ENCODE measurements at regions not wholly inside any gene's neighbourhood (a gene's known extent, or its start where the extent isn't known, plus 50 kb on each side); places are given as distances from the start of the nearest gene placed in this dataset.

GRCh38 chr3:102619361-102619760 lies 184.5 kb downstream of the ZPLD1 start:
- Histone ChIP-seq H3T11ph (ENCODE audit: low read length) (no peak overlapping the region), H3K56ac (ENCODE audit: insufficient read length, low read depth, low read length) (no peak overlapping the region), H4K20me1 (ENCODE audit: control insufficient read depth, insufficient read depth, insufficient read length) (no peaks in the 10 kb centered on the region), H3K79me2 (ENCODE audit: insufficient read depth, low read length) (no peaks in the 10 kb centered on the region), H4K5ac (ENCODE audit: insufficient read length, low read depth, low read length) (no peak overlapping the region), H3K9me3 (ENCODE audit: control insufficient read depth, low read depth, low read length) (no peaks in the 10 kb centered on the region), H2BK5ac (ENCODE audit: insufficient read length, low read length) (no peak overlapping the region), H2BK12ac (ENCODE audit: insufficient read length, low read depth, low read length) (no peak overlapping the region), H2BK120ac (ENCODE audit: low read depth, low read length, poor library complexity, severe bottlenecking) (no peak overlapping the region), H4K8ac (replicated peaks; ENCODE audit: insufficient read length, low read depth, low read length) (no peak overlapping the region), H3K14ac (ENCODE audit: insufficient read depth, low read length) (no peak overlapping the region), H3K4me2 (ENCODE audit: insufficient read depth, insufficient read length, low read length) (no peak overlapping the region), H3K4me1 (ENCODE audit: insufficient read depth, low read length) (no peaks in the 10 kb centered on the region), H3K23ac (ENCODE audit: insufficient read length, low read depth, low read length) (no peak overlapping the region), H3K4ac (ENCODE audit: low read depth, low read length) (no peak overlapping the region), H3K23me2 (ENCODE audit: insufficient read length, low read depth, low read length, poor library complexity, severe bottlenecking) (no peaks in the 10 kb centered on the region), H2BK15ac (ENCODE audit: low read depth, low read length) (no peak overlapping the region), H4K91ac (ENCODE audit: insufficient read length, low read depth, low read length) (no peak overlapping the region), H2BK20ac (ENCODE audit: low read depth, low read length, poor library complexity, severe bottlenecking) (no peak overlapping the region), H2AK5ac (ENCODE audit: insufficient read length, low read length) (no peak overlapping the region), H3K27me3 (ENCODE audit: insufficient read depth, low read length) (no peaks in the 10 kb centered on the region), H3K79me1 (ENCODE audit: insufficient read depth, low read depth, low read length, poor library complexity, severe bottlenecking) (no peaks in the 10 kb centered on the region), H2AFZ (ENCODE audit: low read length) (no peak overlapping the region), H3K9ac (ENCODE audit: extremely low read depth, insufficient read length, low read length) (no peak overlapping the region), H3K18ac (ENCODE audit: insufficient read length, low read depth, low read length) (no peak overlapping the region), H3K27ac (ENCODE audit: insufficient read length, low read depth, low read length) (no peak overlapping the region)
- Mint-ChIP-seq H3K9me3 (no peaks in the 10 kb centered on the region; a peak in 2 of 5 replicates), H3K27me3 (ENCODE audit: low read depth) (no peaks in the 10 kb centered on the region), H3K27ac (no peak overlapping the region), H3K4me1 (peaks cover 0 to 5% of the 10 kb centered on the region in 2 experiments; a peak in 1 of 4 replicates), H3K4me3 (no peak overlapping the region), H3K36me3 (ENCODE audit: insufficient read depth in 1 of 3, low read depth in 3 of 3) (no peaks in the 10 kb centered on the region)
- DNase-seq = no peak
- no CpG with 5 or more reads among the region's 1 CpG for WGBS (ENCODE audit: extremely low coverage, insufficient read length, low lambda C conversion rate)
- TF ChIP-seq CTCF (conservative IDR thresholded peaks at IDR 0.05) = no peak
